Neural progenitor cell (in vitro differentiated cells): ENCODE measurements at regions not wholly inside any gene's neighbourhood (a gene's known extent, or its start where the extent isn't known, plus 50 kb on each side); places are given as distances from the start of the nearest gene placed in this dataset.

Experiments
- DNase-seq: peaks from one replicate; pipeline ENCODE4 v3.0.0-alpha.2; 2016; ENCODE audit warnings: low spot score
- H2AFZ ChIP-seq: fragments of 200-600 bp; sonication (generic); replicated peaks from 2 replicates; pipeline ENCODE4 v1.6.1; 2016; ENCODE audit warnings: antibody characterized with exemption
- H3F3A ChIP-seq: fragments of 200-600 bp; sonication (generic); 2 replicates; pipeline ENCODE4 v1.6.1; 2016; ENCODE audit warnings: antibody characterized with exemption, low read depth
- H3K27ac ChIP-seq: fragments of 200-600 bp; sonication (generic); 2 replicates; pipeline ENCODE4 v1.5.1; 2016; ENCODE audit warnings: mild to moderate bottlenecking
- H3K27me3 ChIP-seq: fragments of 200-600 bp; sonication (generic); 2 replicates; pipeline ENCODE4 v1.6.1; 2016; ENCODE audit warnings: mild to moderate bottlenecking, moderate library complexity
- H3K36me3 ChIP-seq: fragments of 200-600 bp; sonication (generic); 2 replicates; pipeline ENCODE4 v1.5.1; 2016
- H3K4me1 ChIP-seq: fragments of 200-600 bp; sonication (generic); 2 replicates; pipeline ENCODE4 v1.6.1; 2016; ENCODE audit warnings: mixed run types
- H3K4me2 ChIP-seq: fragments of 200-600 bp; sonication (generic); 2 replicates; pipeline ENCODE4 v1.6.1; 2016
- H3K4me3 ChIP-seq: fragments of 200-600 bp; sonication (generic); 2 replicates; pipeline ENCODE4 v1.5.1; 2016
- H3K79me2 ChIP-seq: fragments of 200-600 bp; sonication (generic); 2 replicates; pipeline ENCODE4 v1.6.1; 2016; ENCODE audit warnings: low read depth
- H3K9ac ChIP-seq: fragments of 200-600 bp; sonication (generic); 2 replicates; pipeline ENCODE4 v1.6.1; 2016
- H3K9me3 ChIP-seq: fragments of 200-600 bp; sonication (generic); 2 replicates; pipeline ENCODE4 v1.5.1; 2016; ENCODE audit warnings: low read depth
- H4K20me1 ChIP-seq: fragments of 200-600 bp; sonication (generic); 2 replicates; pipeline ENCODE4 v1.6.1; 2016; ENCODE audit warnings: low read depth
- H3K27ac Mint-ChIP-seq: 3 replicates; pipeline ENCODE4 v1.8.0; 2021; ENCODE audit warnings: mixed read lengths
- H3K27me3 Mint-ChIP-seq: 2 replicates; pipeline ENCODE4 v1.8.0; 2022; ENCODE audit warnings: low read depth, mild to moderate bottlenecking, inconsistent platforms, moderate library complexity, mixed read lengths; ENCODE audit not compliant: insufficient read depth
- H3K36me3 Mint-ChIP-seq: 3 replicates; pipeline ENCODE4 v1.8.0; 2021; ENCODE audit warnings: mixed read lengths
- H3K4me1 Mint-ChIP-seq: 3 replicates; pipeline ENCODE4 v1.8.0; 2021; ENCODE audit warnings: mixed read lengths
- H3K4me3 Mint-ChIP-seq: 3 replicates; pipeline ENCODE4 v1.8.0; 2021; ENCODE audit warnings: mild to moderate bottlenecking, moderate library complexity, mixed read lengths
- H3K9me3 Mint-ChIP-seq: 3 replicates; pipeline ENCODE4 v1.8.0; 2020; ENCODE audit warnings: mixed read lengths
- CTCF ChIP-seq: fragments of 200-600 bp; sonication (generic); IDR thresholded peaks from 2 replicates; pipeline ENCODE4 v1.5.1; 2017; ENCODE audit warnings: antibody characterized with exemption, mild to moderate bottlenecking
- EZH2 ChIP-seq: fragments of 200-600 bp; sonication (generic); IDR thresholded peaks from 2 replicates; pipeline ENCODE4 v1.6.1; 2017; ENCODE audit warnings: antibody characterized with exemption, mild to moderate bottlenecking, moderate library complexity
- EZH2phosphoT487 ChIP-seq: fragments of 200-600 bp; sonication (generic); IDR thresholded peaks from 2 replicates; pipeline ENCODE4 v1.6.1; 2017; ENCODE audit warnings: antibody characterized with exemption

- TF ChIP-seq EZH2phosphoT487, result no peak
- no peak for TF ChIP-seq CTCF
- no peaks in the 10 kb centered on the region for H3K27me3 ChIP-seq
- no peak overlapping the region for H3K4me3 Mint-ChIP-seq
- H3K4me1 ChIP-seq, result peaks cover 8% of the 10 kb centered on the region
- no peaks in the 10 kb centered on the region for H3K36me3 Mint-ChIP-seq
- no peak overlapping the region for H3K27ac Mint-ChIP-seq
- no peak overlapping the region for H3K4me2 ChIP-seq
- no peaks in the 10 kb centered on the region for H3K9me3 ChIP-seq
- no peaks in the 10 kb centered on the region for H3K9me3 Mint-ChIP-seq
- no peaks in the 10 kb centered on the region for H3F3A ChIP-seq
- no peak overlapping the region for H3K27ac ChIP-seq
- no peak overlapping the region for H3K4me3 ChIP-seq
- H2AFZ ChIP-seq, result no peak overlapping the region
- DNase-seq, result no peak
- no peaks in the 10 kb centered on the region for H3K36me3 ChIP-seq
- H3K79me2 ChIP-seq, result no peaks in the 10 kb centered on the region
- H3K9ac ChIP-seq, result no peak overlapping the region
- H3K4me1 Mint-ChIP-seq, result peaks cover 36% of the 10 kb centered on the region
- peaks cover 17% of the 10 kb centered on the region for H3K27me3 Mint-ChIP-seq
- no peaks in the 10 kb centered on the region for H4K20me1 ChIP-seq
These were observed 200.6 kb downstream of the FOXL1 start for GRCh38 chr16:86778978-86779377.

- Histone ChIP-seq H3K79me2 (no peaks in the 10 kb centered on the region), H3K27me3 (no peaks in the 10 kb centered on the region), H3K4me1 (no peaks in the 10 kb centered on the region), H3K9me3 (no peaks in the 10 kb centered on the region), H3K9ac (no peak overlapping the region), H3K4me2 (no peak overlapping the region), H3F3A (no peaks in the 10 kb centered on the region), H3K36me3 (no peaks in the 10 kb centered on the region), H3K4me3 (no peak overlapping the region), H4K20me1 (no peaks in the 10 kb centered on the region), H3K27ac (no peak overlapping the region), H2AFZ (no peak overlapping the region)
- no peak for TF ChIP-seq CTCF
- no peak for DNase-seq
- Mint-ChIP-seq H3K27me3 (peaks cover 20% of the 10 kb centered on the region), H3K36me3 (no peaks in the 10 kb centered on the region), H3K9me3 (no peaks in the 10 kb centered on the region), H3K4me1 (peaks cover 23% of the 10 kb centered on the region), H3K27ac (no peak overlapping the region), H3K4me3 (no peak overlapping the region)
These were observed 202.7 kb downstream of the FOXL1 start for GRCh38 chr16:86781046-86781445.

GRCh38 chr16:86783636-86784626 lies 205.6 kb downstream of the FOXL1 start:
- H3K9me3 Mint-ChIP-seq, result no peaks in the 10 kb centered on the region
- no peak overlapping the region for H3K27ac Mint-ChIP-seq
- H3K9ac ChIP-seq, result no peak overlapping the region
- no peaks in the 10 kb centered on the region for H3K9me3 ChIP-seq
- H3K4me3 Mint-ChIP-seq, result no peak overlapping the region
- H3K27me3 ChIP-seq, result no peaks in the 10 kb centered on the region
- no peaks in the 10 kb centered on the region for H3K79me2 ChIP-seq
- peaks cover 15% of the 10 kb centered on the region for H3K4me1 Mint-ChIP-seq
- no peak for DNase-seq
- TF ChIP-seq EZH2phosphoT487, result no peak
- no peak for TF ChIP-seq CTCF
- no peak for TF ChIP-seq EZH2
- H3K27me3 Mint-ChIP-seq, result peaks cover 21% of the 10 kb centered on the region
- H3K4me1 ChIP-seq, result peaks cover 13% of the 10 kb centered on the region
- H3F3A ChIP-seq, result peaks cover 3% of the 10 kb centered on the region
- no peak overlapping the region for H3K4me3 ChIP-seq
- no peak overlapping the region for H3K27ac ChIP-seq
- no peaks in the 10 kb centered on the region for H4K20me1 ChIP-seq
- H2AFZ ChIP-seq, result no peak overlapping the region
- H3K4me2 ChIP-seq, result no peak overlapping the region
- H3K36me3 ChIP-seq, result no peaks in the 10 kb centered on the region
- no peaks in the 10 kb centered on the region for H3K36me3 Mint-ChIP-seq
